HG03159 (cell line): ENCODE measurements at regions not wholly inside any gene's neighbourhood (a gene's known extent, or its start where the extent isn't known, plus 50 kb on each side); places are given as distances from the start of the nearest gene placed in this dataset.
"Not testable (repeated sequence)": the region's sequence is repeated elsewhere in the genome, so short reads cannot be mapped to it uniquely, and the experiment has no call there.

Experiments
- ATAC-seq: cut with Tn5 transposase; IDR thresholded peaks from one replicate; pipeline ENCODE4 v1.9.1; 2021; ENCODE audit warnings: mild to moderate bottlenecking, moderate library complexity; ENCODE audit not compliant: unreplicated experiment

GRCh38 chr5:38607396-38607795 is 51.0 kb upstream of the LIFR start:
- no peak for ATAC-seq

GRCh38 chr5:38607930-38608564 is 51.6 kb upstream of the LIFR start:
- no peak for ATAC-seq

- ATAC-seq = no peak
Measured at GRCh38 chr5:38608874-38609273, 52.4 kb upstream of the LIFR start.

- no peak for ATAC-seq
Measured at GRCh38 chr5:38612851-38613250, 56.4 kb upstream of the LIFR start.

GRCh38 chr5:38613490-38613889 is 57.0 kb upstream of the LIFR start:
- no peak for ATAC-seq

- ATAC-seq = no peak
Measured at GRCh38 chr5:38613992-38614836, 57.8 kb upstream of the LIFR start.

GRCh38 chr5:38615042-38615441 is 58.6 kb upstream of the LIFR start:
- ATAC-seq = no peak

GRCh38 chr5:38615981-38616451 is 59.6 kb upstream of the LIFR start:
- no peak for ATAC-seq

- no peak for ATAC-seq
Measured at GRCh38 chr5:38618154-38618553, 61.7 kb upstream of the LIFR start.

GRCh38 chr5:38621331-38621730 is 64.9 kb upstream of the LIFR start:
- ATAC-seq = no peak

- ATAC-seq = no peak
Measured at GRCh38 chr5:38621840-38622437, 65.5 kb upstream of the LIFR start.

GRCh38 chr5:38622723-38623129 is 66.3 kb upstream of the LIFR start:
- no peak for ATAC-seq

GRCh38 chr5:38624541-38624940 is 68.1 kb upstream of the LIFR start:
- not testable (repeated sequence) for ATAC-seq

GRCh38 chr5:38631376-38631775 is 74.9 kb upstream of the LIFR start:
- not testable (repeated sequence) for ATAC-seq

- no peak for ATAC-seq
Measured at GRCh38 chr5:38634568-38635369, 78.3 kb upstream of the LIFR start.

GRCh38 chr5:38636626-38637025 is 80.2 kb upstream of the LIFR start:
- ATAC-seq = no peak

- no peak for ATAC-seq
Measured at GRCh38 chr5:38638656-38639055, 82.2 kb upstream of the LIFR start.

- no peak for ATAC-seq
Measured at GRCh38 chr5:38639377-38640358, 83.2 kb upstream of the LIFR start.

- ATAC-seq = no peak
Measured at GRCh38 chr5:38641003-38641402, 84.6 kb upstream of the LIFR start.
